OCI-LY7 (cell line): ENCODE measurements at regions not wholly inside any gene's neighbourhood (a gene's known extent, or its start where the extent isn't known, plus 50 kb on each side); places are given as distances from the start of the nearest gene placed in this dataset.

ENCODE experiments used
- BruUV-seq: library from RNA; stranded (reverse); fragments of 400-500 nt; replicated peaks from 2 replicates; lab custom pipeline; 2021; lab: Mats Ljungman, UMichigan
- CTCF ChIA-PET: fragments of 300-600 bp; sonication (Branson Sonifier 250); formaldehyde crosslinking; loops from one replicate; lab custom pipeline; 2022; ENCODE audit warnings: antibody characterized with exemption; ENCODE audit not compliant: unreplicated experiment; lab: Charles Lee
- POLR2A ChIA-PET: fragments of 300-600 bp; sonication (Branson Sonifier 250); formaldehyde crosslinking; loops from one replicate; lab custom pipeline; 2022; ENCODE audit warnings: antibody characterized with exemption; lab: Charles Lee
- DNase-seq: peaks from one replicate; pipeline ENCODE4 v3.0.0-alpha.2; 2015; ENCODE audit warnings: low spot score
- H2AFZ ChIP-seq: fragments of 200-600 bp; sonication (generic), shearing (Covaris generic); 2 replicates; pipeline ENCODE4 v1.6.1; 2014; ENCODE audit warnings: mild to moderate bottlenecking, antibody characterized with exemption, low read length, moderate library complexity
- H3K27ac ChIP-seq: fragments of 200-600 bp; sonication (generic); 2 replicates; pipeline ENCODE4 v1.5.1; 2014; ENCODE audit warnings: mixed run types, low read depth, mild to moderate bottlenecking, moderate library complexity, low read length, inconsistent platforms; ENCODE audit not compliant: poor library complexity, severe bottlenecking
- H3K36me3 ChIP-seq: fragments of 200-600 bp; sonication (generic); 2 replicates; pipeline ENCODE4 v1.6.1; 2014; ENCODE audit warnings: mild to moderate bottlenecking, antibody characterized with exemption, low read length, moderate library complexity, mixed read lengths; ENCODE audit not compliant: insufficient read depth
- H3K4me1 ChIP-seq: fragments of 200-600 bp; sonication (generic); 2 replicates; pipeline ENCODE4 v1.5.1; 2014; ENCODE audit warnings: mild to moderate bottlenecking, low read length; ENCODE audit not compliant: insufficient read depth, poor library complexity, severe bottlenecking
- H3K4me2 ChIP-seq: fragments of 200-600 bp; sonication (generic); 2 replicates; pipeline ENCODE4 v1.6.1; 2014; ENCODE audit warnings: mild to moderate bottlenecking, low read length
- H3K4me3 ChIP-seq: fragments of 200-600 bp; sonication (generic); 2 replicates; pipeline ENCODE4 v1.5.1; 2014; ENCODE audit warnings: mild to moderate bottlenecking, low read depth, low read length; ENCODE audit not compliant: poor library complexity, severe bottlenecking
- H3K79me2 ChIP-seq: fragments of 200-600 bp; sonication (generic); 2 replicates; pipeline ENCODE4 v1.6.1; 2016; ENCODE audit warnings: low read depth, mild to moderate bottlenecking, low read length, moderate library complexity, mixed read lengths; ENCODE audit not compliant: insufficient read depth
- H3K9me2 ChIP-seq: fragments of 200-600 bp; sonication (generic); 2 replicates; pipeline ENCODE4 v1.6.1; 2016; ENCODE audit warnings: mild to moderate bottlenecking, low read length, mixed read lengths; ENCODE audit not compliant: insufficient read depth
- H3K9me3 ChIP-seq: fragments of 200-600 bp; sonication (generic); 2 replicates; pipeline ENCODE4 v1.6.1; 2014; ENCODE audit warnings: mild to moderate bottlenecking, mixed run types, low read length, mixed read lengths
- H4K20me1 ChIP-seq: fragments of 200-600 bp; sonication (generic); 2 replicates; pipeline ENCODE4 v1.6.1; 2014; ENCODE audit warnings: mild to moderate bottlenecking, antibody characterized with exemption, low read length, moderate library complexity, mixed read lengths; ENCODE audit not compliant: insufficient read depth
- CTCF ChIP-seq: fragments of 200-600 bp; sonication (generic); conservative IDR thresholded peaks from 2 replicates; pipeline ENCODE4 v1.5.1; 2014; ENCODE audit warnings: mild to moderate bottlenecking, antibody characterized with exemption, low read length, moderate library complexity, mixed read lengths
- EZH2phosphoT487 ChIP-seq: fragments of 200-600 bp; sonication (generic); IDR thresholded peaks from 2 replicates; pipeline ENCODE4 v1.6.1; 2018; ENCODE audit warnings: low read depth, borderline replicate concordance, mild to moderate bottlenecking, mixed run types, antibody characterized with exemption, low read length, moderate library complexity, mixed read lengths
- intact Hi-C: fragments of 100-400 bp; cut with micrococcal nuclease; formaldehyde crosslinking; loops from one replicate; pipeline ENCODE4 v1.10.0; 2022; ENCODE audit not compliant: unreplicated experiment

- Histone ChIP-seq H3K36me3 (no peaks in the 10 kb centered on the region), H3K4me3 (no peak overlapping the region), H3K9me3 (no peaks in the 10 kb centered on the region), H3K79me2 (no peaks in the 10 kb centered on the region), H4K20me1 (no peaks in the 10 kb centered on the region), H2AFZ (no peak overlapping the region), H3K4me1 (no peaks in the 10 kb centered on the region), H3K9me2 (no peaks in the 10 kb centered on the region), H3K4me2 (no peak overlapping the region), H3K27ac (no peak overlapping the region)
- TF ChIP-seq CTCF (no peak), EZH2phosphoT487 (no peak)
- intact Hi-C loops: no loop called here
- CTCF ChIA-PET: no interaction called here
- POLR2A ChIA-PET: no interaction called here
- no TSS peak for BruUV-seq
- DNase-seq: no peak
These were observed 264.9 kb upstream of the C1orf174 start for GRCh38 chr1:4164965-4165364.

GRCh38 chr1:4165686-4166300 lies 265.7 kb upstream of the C1orf174 start:
- Histone ChIP-seq H3K27ac (no peak overlapping the region), H3K4me3 (no peak overlapping the region), H3K4me1 (no peaks in the 10 kb centered on the region), H2AFZ (no peak overlapping the region), H3K9me2 (no peaks in the 10 kb centered on the region), H3K4me2 (no peak overlapping the region), H3K9me3 (no peaks in the 10 kb centered on the region), H3K79me2 (no peaks in the 10 kb centered on the region), H3K36me3 (no peaks in the 10 kb centered on the region), H4K20me1 (no peaks in the 10 kb centered on the region)
- TF ChIP-seq EZH2phosphoT487 (no peak), CTCF (no peak)
- no TSS peak for BruUV-seq
- intact Hi-C loops: no loop called here
- POLR2A ChIA-PET: no interaction called here
- CTCF ChIA-PET: no interaction called here
- no peak for DNase-seq

DNA sequence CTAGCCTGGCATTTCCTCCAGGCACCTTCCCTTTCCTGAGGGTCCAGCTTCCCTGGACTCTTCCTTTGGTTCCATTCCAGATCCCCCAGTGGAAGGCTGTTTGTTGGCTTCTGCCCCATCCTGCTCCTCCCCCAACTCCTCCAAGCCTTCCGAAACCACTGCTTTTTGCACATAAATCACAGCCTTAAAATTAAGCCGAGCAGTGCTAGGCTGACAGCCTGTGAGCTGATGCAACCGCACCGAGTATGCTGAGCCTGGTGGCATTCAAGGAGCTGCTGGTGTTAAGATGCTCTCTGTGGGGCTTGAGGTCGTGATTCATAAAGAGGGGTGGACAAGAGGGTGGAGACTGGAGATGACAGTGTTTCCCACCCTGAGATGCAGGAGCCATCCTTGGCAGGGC lies 266.6 kb upstream of the C1orf174 start:
- H3K79me2 ChIP-seq: no peaks in the 10 kb centered on the region
- intact Hi-C loops: no loop called here
- H2AFZ ChIP-seq: no peak overlapping the region
- no peaks in the 10 kb centered on the region for H3K36me3 ChIP-seq
- no peak overlapping the region for H3K27ac ChIP-seq
- no peak overlapping the region for H3K4me3 ChIP-seq
- no peak overlapping the region for H3K4me2 ChIP-seq
- H3K9me2 ChIP-seq: no peaks in the 10 kb centered on the region
- TF ChIP-seq EZH2phosphoT487 (no peak), CTCF (no peak)
- DNase-seq: no peak
- ChIA-PET POLR2A (no interaction called here), CTCF (no interaction called here)
- H3K4me1 ChIP-seq: no peaks in the 10 kb centered on the region
- H3K9me3 ChIP-seq: no peaks in the 10 kb centered on the region
- H4K20me1 ChIP-seq: no peaks in the 10 kb centered on the region
- no TSS peak for BruUV-seq
